ENCODE measurements at regions not wholly inside any gene's neighbourhood (a gene's known extent, or its start where the extent isn't known, plus 50 kb on each side); places are given as distances from the start of the nearest gene placed in this dataset.
"Not testable (repeated sequence)": the region's sequence is repeated elsewhere in the genome, so short reads cannot be mapped to it uniquely, and the experiment has no call there.

DNA sequence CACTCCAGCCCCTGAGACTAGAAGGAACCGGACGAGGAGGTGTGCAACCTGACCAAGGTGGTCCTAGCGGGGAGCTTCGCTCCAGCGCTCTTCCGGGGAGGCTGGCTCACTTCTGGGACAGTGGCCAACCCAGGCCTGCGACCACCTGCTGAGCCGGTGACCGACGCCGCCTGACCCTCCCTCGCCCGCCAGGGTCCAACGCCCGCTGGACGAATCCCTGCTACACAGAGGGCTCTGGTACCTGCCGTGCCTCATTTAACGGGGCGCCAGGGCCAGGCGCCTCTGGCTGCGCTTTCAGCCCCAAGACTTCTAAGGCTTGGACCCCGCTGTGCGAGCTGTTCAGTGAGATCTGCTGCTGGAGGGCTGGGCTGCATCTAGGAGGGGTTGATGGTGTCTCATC, 99.5 kb upstream of the KCNJ18 start:
- no peak for DNase-seq (ENCODE audit: extremely low read depth, insufficient read length)
- Histone ChIP-seq H3K36me3 (ENCODE audit: control insufficient read depth, insufficient read depth, low read length) (no peaks in the 10 kb centered on the region), H3K4me3 (replicated peaks; ENCODE audit: low read depth, low read length) (no peak overlapping the region), H3K27me3 (replicated peaks; ENCODE audit: control insufficient read depth, insufficient read depth, low read length) (no peaks in the 10 kb centered on the region)
- TF ChIP-seq, protein P1, sequence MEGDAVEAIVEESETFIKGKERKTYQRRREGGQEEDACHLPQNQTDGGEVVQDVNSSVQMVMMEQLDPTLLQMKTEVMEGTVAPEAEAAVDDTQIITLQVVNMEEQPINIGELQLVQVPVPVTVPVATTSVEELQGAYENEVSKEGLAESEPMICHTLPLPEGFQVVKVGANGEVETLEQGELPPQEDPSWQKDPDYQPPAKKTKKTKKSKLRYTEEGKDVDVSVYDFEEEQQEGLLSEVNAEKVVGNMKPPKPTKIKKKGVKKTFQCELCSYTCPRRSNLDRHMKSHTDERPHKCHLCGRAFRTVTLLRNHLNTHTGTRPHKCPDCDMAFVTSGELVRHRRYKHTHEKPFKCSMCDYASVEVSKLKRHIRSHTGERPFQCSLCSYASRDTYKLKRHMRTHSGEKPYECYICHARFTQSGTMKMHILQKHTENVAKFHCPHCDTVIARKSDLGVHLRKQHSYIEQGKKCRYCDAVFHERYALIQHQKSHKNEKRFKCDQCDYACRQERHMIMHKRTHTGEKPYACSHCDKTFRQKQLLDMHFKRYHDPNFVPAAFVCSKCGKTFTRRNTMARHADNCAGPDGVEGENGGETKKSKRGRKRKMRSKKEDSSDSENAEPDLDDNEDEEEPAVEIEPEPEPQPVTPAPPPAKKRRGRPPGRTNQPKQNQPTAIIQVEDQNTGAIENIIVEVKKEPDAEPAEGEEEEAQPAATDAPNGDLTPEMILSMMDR (IDR thresholded peaks at IDR 0.05; ENCODE audit: insufficient read depth, low read length, poor library complexity, severe bottlenecking), result no peak

DNA sequence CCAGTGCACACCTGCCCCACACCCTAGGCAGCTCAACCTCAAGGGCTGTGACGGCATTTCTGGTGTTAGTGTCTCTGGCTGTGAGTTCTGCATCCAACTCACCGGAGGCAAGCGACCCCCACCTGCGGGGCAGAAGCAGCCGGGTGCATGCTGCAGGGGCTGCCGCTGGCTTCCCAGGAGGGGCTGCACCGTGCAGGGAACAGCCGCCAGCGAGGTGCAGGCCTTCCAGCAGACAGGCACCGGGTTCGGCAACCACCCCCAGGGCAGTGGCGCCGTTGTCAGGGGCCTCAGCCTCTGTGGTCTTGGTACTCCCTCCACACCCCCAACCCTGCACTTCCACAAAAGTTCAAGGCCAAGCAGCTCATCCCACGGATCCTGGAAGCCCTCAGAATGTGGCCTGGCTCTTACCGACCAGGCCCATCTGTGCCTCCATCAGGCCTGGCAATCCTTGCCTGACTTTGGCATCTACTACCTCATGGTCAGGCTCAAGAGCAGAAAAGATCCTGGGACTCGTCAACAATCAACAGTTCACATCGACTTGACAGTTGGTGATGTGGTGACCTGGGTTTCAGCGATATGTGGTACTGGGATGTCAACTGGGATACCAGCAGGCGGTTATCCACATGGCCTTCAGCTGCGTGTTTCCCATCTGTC, 98.7 kb upstream of the KCNJ18 start:
- DNase-seq (ENCODE audit: extremely low read depth, insufficient read length); H3K27me3 ChIP-seq (replicated peaks; ENCODE audit: control insufficient read depth, insufficient read depth, low read length); H3K4me3 ChIP-seq (replicated peaks; ENCODE audit: low read depth, low read length); H3K36me3 ChIP-seq (ENCODE audit: control insufficient read depth, insufficient read depth, low read length): not testable (repeated sequence)

GRCh38 chr17:21595086-21595485, 97.2 kb upstream of the KCNJ18 start:
- no peak for DNase-seq (ENCODE audit: extremely low read depth, insufficient read length)
- Histone ChIP-seq H3K36me3 (ENCODE audit: control insufficient read depth, insufficient read depth, low read length) (no peaks in the 10 kb centered on the region), H3K4me3 (replicated peaks; ENCODE audit: low read depth, low read length) (no peak overlapping the region), H3K27me3 (replicated peaks; ENCODE audit: control insufficient read depth, insufficient read depth, low read length) (no peaks in the 10 kb centered on the region)
- TF ChIP-seq, protein P1 (IDR thresholded peaks at IDR 0.05; ENCODE audit: insufficient read depth, low read length, poor library complexity, severe bottlenecking), result no peak

- TF ChIP-seq, protein P1 (IDR thresholded peaks at IDR 0.05; ENCODE audit: insufficient read depth, low read length, poor library complexity, severe bottlenecking), result no peak
- no peaks in the 10 kb centered on the region for H3K36me3 ChIP-seq (ENCODE audit: control insufficient read depth, insufficient read depth, low read length)
These were observed 90.1 kb upstream of the KCNJ18 start for GRCh38 chr17:21602176-21602575.

GRCh38 chr17:21603292-21603691, 89.0 kb upstream of the KCNJ18 start:
- not testable (repeated sequence) for H3K4me3 ChIP-seq (replicated peaks; ENCODE audit: low read depth, low read length); DNase-seq (ENCODE audit: extremely low read depth, insufficient read length); H3K36me3 ChIP-seq (ENCODE audit: control insufficient read depth, insufficient read depth, low read length); H3K27me3 ChIP-seq (replicated peaks; ENCODE audit: control insufficient read depth, insufficient read depth, low read length)

More at GRCh38 chr17:21602176-21602575, 90.1 kb upstream of the KCNJ18 start:
- Histone ChIP-seq H3K4me3 (replicated peaks; ENCODE audit: low read depth, low read length) (no peak overlapping the region), H3K27me3 (replicated peaks; ENCODE audit: control insufficient read depth, insufficient read depth, low read length) (no peaks in the 10 kb centered on the region)
- no peak for DNase-seq (ENCODE audit: extremely low read depth, insufficient read length)

- not testable (repeated sequence) for H3K4me3 ChIP-seq (replicated peaks; ENCODE audit: low read depth, low read length); H3K36me3 ChIP-seq (ENCODE audit: control insufficient read depth, insufficient read depth, low read length); DNase-seq (ENCODE audit: extremely low read depth, insufficient read length); H3K27me3 ChIP-seq (replicated peaks; ENCODE audit: control insufficient read depth, insufficient read depth, low read length)
These were observed 80.9 kb upstream of the KCNJ18 start for GRCh38 chr17:21611443-21611842.

DNA sequence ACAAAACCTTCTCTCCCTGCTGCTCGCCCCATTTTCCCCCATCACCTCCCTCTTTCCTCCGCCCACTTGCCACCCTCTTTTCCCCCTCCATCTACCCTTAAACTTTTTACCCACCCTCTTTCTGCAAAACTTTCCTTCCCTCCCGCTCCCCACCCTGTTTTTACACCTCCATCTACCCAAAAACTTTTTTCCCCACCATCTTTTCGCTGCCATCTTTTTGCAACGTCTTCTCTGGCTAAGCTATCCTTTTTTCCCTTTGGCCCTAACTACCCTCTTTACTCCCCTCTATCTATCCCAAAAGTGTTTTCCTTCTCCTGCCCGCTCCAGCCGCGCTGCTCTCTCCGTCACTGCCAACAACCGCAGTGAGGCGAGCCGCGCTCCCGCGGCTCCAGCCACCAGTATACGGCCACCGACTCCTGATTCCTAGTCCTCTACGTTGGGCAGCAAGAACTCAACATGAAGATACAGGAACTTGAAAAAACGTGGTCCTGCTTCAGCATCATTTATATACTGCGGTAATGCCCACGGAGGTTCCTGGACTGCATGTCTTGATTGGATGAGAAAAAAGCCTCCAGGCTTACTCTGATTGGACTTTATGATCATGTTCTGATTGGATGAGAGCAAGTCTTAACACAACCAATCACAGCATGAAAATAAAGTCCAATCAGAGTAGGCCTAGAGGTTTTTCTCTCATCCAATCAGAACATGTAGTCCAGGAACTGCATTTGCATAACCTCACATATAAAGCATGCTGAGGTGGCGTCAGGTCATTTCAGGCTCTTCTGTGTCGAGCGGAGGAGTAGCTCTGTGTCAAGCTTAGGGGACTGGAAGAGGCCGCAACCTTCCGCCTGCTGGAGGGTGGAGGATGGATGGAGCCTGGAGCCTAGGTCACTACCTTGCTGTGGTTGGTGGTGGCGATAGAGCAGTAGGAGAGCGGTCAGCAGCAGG, 79.9 kb upstream of the KCNJ18 start:
- H3K27me3 ChIP-seq (replicated peaks; ENCODE audit: control insufficient read depth, insufficient read depth, low read length); H3K4me3 ChIP-seq (replicated peaks; ENCODE audit: low read depth, low read length); DNase-seq (ENCODE audit: extremely low read depth, insufficient read length); H3K36me3 ChIP-seq (ENCODE audit: control insufficient read depth, insufficient read depth, low read length): not testable (repeated sequence)
